ENCODE measurements at regions not wholly inside any gene's neighbourhood (a gene's known extent, or its start where the extent isn't known, plus 50 kb on each side); places are given as distances from the start of the nearest gene placed in this dataset.

GRCh38 chr6:210778-211374 is 81.4 kb upstream of the DUSP22 start:
- no peak for DNase-seq

- DNase-seq = no peak
These were observed 80.3 kb upstream of the DUSP22 start for GRCh38 chr6:211871-212497.

GRCh38 chr6:213284-213683 is 79.0 kb upstream of the DUSP22 start:
- no peak for DNase-seq

GRCh38 chr6:214428-214827 is 77.9 kb upstream of the DUSP22 start:
- DNase-seq = no peak

- no peak for DNase-seq
These were observed 76.8 kb upstream of the DUSP22 start for GRCh38 chr6:215335-216034.

- DNase-seq = no peak
These were observed 75.1 kb upstream of the DUSP22 start for GRCh38 chr6:217048-217659.

- no peak for DNase-seq
These were observed 73.9 kb upstream of the DUSP22 start for GRCh38 chr6:218153-219018.

GRCh38 chr6:219019-219570 is 73.2 kb upstream of the DUSP22 start:
- no peak for DNase-seq

GRCh38 chr6:219641-220198 is 72.6 kb upstream of the DUSP22 start:
- peak; percentile 46 for DNase-seq

GRCh38 chr6:220312-220711 is 72.0 kb upstream of the DUSP22 start:
- DNase-seq = no peak

- DNase-seq = no peak
These were observed 71.4 kb upstream of the DUSP22 start for GRCh38 chr6:220721-221475.

- DNase-seq = no peak
These were observed 70.5 kb upstream of the DUSP22 start for GRCh38 chr6:221531-222349.

- DNase-seq = no peak
These were observed 69.8 kb upstream of the DUSP22 start for GRCh38 chr6:222468-222867.

GRCh38 chr6:223136-223535 is 69.2 kb upstream of the DUSP22 start:
- DNase-seq = no peak

- DNase-seq = no peak
These were observed 68.5 kb upstream of the DUSP22 start for GRCh38 chr6:223763-224162.

- no peak for DNase-seq
These were observed 67.9 kb upstream of the DUSP22 start for GRCh38 chr6:224350-224749.

- DNase-seq = no peak
These were observed 67.1 kb upstream of the DUSP22 start for GRCh38 chr6:225121-225721.

- no peak for DNase-seq
These were observed 66.4 kb upstream of the DUSP22 start for GRCh38 chr6:225907-226306.

GRCh38 chr6:226516-227073 is 65.7 kb upstream of the DUSP22 start:
- DNase-seq = no peak
